K562 (cell line): ENCODE measurements at regions not wholly inside any gene's neighbourhood (a gene's known extent, or its start where the extent isn't known, plus 50 kb on each side); places are given as distances from the start of the nearest gene placed in this dataset.

Experiments
- ATAC-seq: fragments of 200-7000 bp; cut with Tn5 transposase; 3 replicates; pipeline ENCODE4 v1.9.1; 2020; ENCODE audit warnings: moderate library complexity
- BruUV-seq: library from RNA; stranded (reverse); fragments of 400-500 nt; replicated peaks from 2 replicates; lab custom pipeline; 2021; lab: Mats Ljungman, UMichigan
- CTCF ChIA-PET: fragments of 300-600 bp; formaldehyde crosslinking; extraction: SDS; loops from one replicate; lab custom pipeline; 2021; ENCODE audit warnings: low intra/inter-chr PET ratio; lab: Yijun Ruan, JAX
- POLR2A ChIA-PET: fragments of 300-600, 350-650 bp; sonication (Branson Sonifier 250); formaldehyde crosslinking; extraction: SDS; loops from one replicate; lab custom pipeline; 2021; ENCODE audit warnings: antibody characterized with exemption, inconsistent platforms; lab: Yijun Ruan, JAX
- DNase-seq, 4 experiments: peaks; one replicate each; pipeline versions ENCODE4 v3.0.0 to v3.0.0-alpha.2; 2011 to 2018; ENCODE audit warnings: low spot score in 3 of 4, mixed read lengths in 3 of 4; ENCODE audit errors: extremely low read depth in 1 of 4
- FAIRE-seq: peaks from 2 replicates; lab custom pipeline; 2011; peaks lifted over from hg19 to GRCh38; lab: Jason Lieb, UNC
- H2AFZ ChIP-seq: 2 replicates; pipeline ENCODE4 v1.6.0; 2011; ENCODE audit warnings: low read depth, low read length, control low read depth, inconsistent platforms
- H3K27ac ChIP-seq: fragments of 200-600 bp; 3 replicates; pipeline ENCODE4 v1.8.0; 2011; ENCODE audit warnings: low read depth, mild to moderate bottlenecking, control low read depth, inconsistent platforms, low read length, moderate library complexity, mixed read lengths; ENCODE audit errors: extremely low read depth
- H3K27me3 ChIP-seq, 2 experiments: fragments of 300-600 bp in 1 of 2; 2 replicates in 1 of 2; 3 replicates in 1 of 2; pipeline versions ENCODE4 v1.6.0 to v1.8.0; 2011; ENCODE audit warnings: inconsistent platforms in 2 of 2, low read length in 2 of 2, mild to moderate bottlenecking in 1 of 2, mixed read lengths in 1 of 2, moderate library complexity in 1 of 2; ENCODE audit not compliant: control insufficient read depth in 2 of 2, insufficient read depth in 2 of 2
- H3K36me3 ChIP-seq: fragments of 300-600 bp; 3 replicates; pipeline ENCODE4 v1.8.0; 2011; ENCODE audit warnings: mild to moderate bottlenecking, low read length, inconsistent platforms; ENCODE audit not compliant: control insufficient read depth, insufficient read depth
- H3K4me1 ChIP-seq, 2 experiments: fragments of 200-600 bp in 1 of 2; replicated peaks in 1 of 2; 2 replicates in 1 of 2; 3 replicates in 1 of 2; pipeline versions ENCODE4 v1.5.1 to v1.8.0; 2011; ENCODE audit warnings: inconsistent platforms in 2 of 2, low read length in 2 of 2, mild to moderate bottlenecking in 1 of 2, mixed read lengths in 1 of 2, moderate library complexity in 1 of 2; ENCODE audit not compliant: control insufficient read depth in 2 of 2, insufficient read depth in 2 of 2
- H3K4me2 ChIP-seq: 2 replicates; pipeline ENCODE4 v1.6.1; 2011; ENCODE audit warnings: low read length, control low read depth, inconsistent platforms, mixed read lengths; ENCODE audit not compliant: insufficient read depth
- H3K4me3 ChIP-seq: fragments of 200-600 bp; sonication (generic), shearing (Covaris generic); 2 replicates; pipeline ENCODE4 v1.5.1; 2016; ENCODE audit warnings: control low read depth, inconsistent platforms
- H3K79me2 ChIP-seq: fragments of 200-600 bp; 3 replicates; pipeline ENCODE4 v1.8.0; 2011; ENCODE audit warnings: low read length, inconsistent platforms; ENCODE audit not compliant: control insufficient read depth, insufficient read depth
- H3K9ac ChIP-seq, 2 experiments: 2 replicates each; pipeline versions ENCODE4 v1.6.0 to v1.6.1; 2011; ENCODE audit warnings: low read depth in 2 of 2, low read length in 2 of 2, control low read depth in 1 of 2, inconsistent platforms in 1 of 2, mild to moderate bottlenecking in 1 of 2, mixed read lengths in 1 of 2; ENCODE audit not compliant: insufficient read depth in 1 of 2
- H3K9me1 ChIP-seq: one replicate; pipeline ENCODE4 v1.6.0; 2011; ENCODE audit warnings: inconsistent platforms, mild to moderate bottlenecking, low read length, moderate library complexity; ENCODE audit not compliant: control insufficient read depth, insufficient read depth
- H3K9me3 ChIP-seq: replicated peaks from 2 replicates; pipeline ENCODE4 v1.5.1; 2011; ENCODE audit warnings: low read depth, low read length, inconsistent platforms; ENCODE audit not compliant: control insufficient read depth, insufficient read depth
- H4K20me1 ChIP-seq: replicated peaks from 2 replicates; pipeline ENCODE4 v1.6.1; 2011; ENCODE audit warnings: low read length, inconsistent platforms, mixed read lengths; ENCODE audit not compliant: control insufficient read depth, insufficient read depth
- CEBPG ChIP-seq, 3 experiments: fragments of 200-800 bp in 1 of 3; sonication (Bioruptor generic) in 1 of 3; sonication (generic) in 1 of 3; formaldehyde crosslinking in 1 of 3; IDR thresholded peaks in 2 of 3; conservative IDR thresholded peaks in 1 of 3; 2 replicates each; pipeline versions ENCODE4 v1.6.1 to v1.8.0; 2016 to 2022; ENCODE audit warnings: missing compliant biosample characterization in 2 of 3, missing genetic modification characterization in 2 of 3, mild to moderate bottlenecking in 1 of 3, missing genetic modification reagents in 1 of 3
- HDGF ChIP-seq: fragments of 450-650 bp; IDR thresholded peaks from 2 replicates; pipeline ENCODE4 v1.6.1; 2016
- HSF4 ChIP-seq: fragments of 250-450 bp; sonication (Bioruptor Pico); IDR thresholded peaks from 2 replicates; pipeline ENCODE4 v2.1.2; 2022; ENCODE audit warnings: mild to moderate bottlenecking, moderate library complexity, borderline replicate concordance
- NELFE ChIP-seq: IDR thresholded peaks from 2 replicates; pipeline ENCODE4 v1.6.1; 2011; ENCODE audit warnings: mild to moderate bottlenecking; ENCODE audit not compliant: insufficient read depth, insufficient read length
- ZNF184 ChIP-seq: sonication (generic); formaldehyde crosslinking; IDR thresholded peaks from 2 replicates; pipeline ENCODE4 v1.5.0; 2020; ENCODE audit warnings: missing genetic modification reagents
- WGBS: fragments of 100-300 bp; shearing (Covaris generic); methylation state at CpG from one replicate; pipeline ENCODE4 v1.1.6; 2016; ENCODE audit warnings: low coverage, mixed read lengths; ENCODE audit not compliant: insufficient coverage; ENCODE audit errors: missing lambda C conversion rate; 5-methylcytosine and 5-hydroxymethylcytosine counted together
- in situ Hi-C: fragments of 300-500 bp; cut with MboI; formaldehyde crosslinking; loops from 4 replicates; pipeline ENCODE4 v1.15.0; 2018; ENCODE audit warnings: inconsistent platforms, mixed read lengths
- intact Hi-C: fragments of 100-400 bp; cut with micrococcal nuclease; formaldehyde crosslinking; loops from 2 replicates; pipeline ENCODE4 v1.14.2; 2022
- TF ChIP-seq, protein P1 (sequence below): fragments of 450-650 bp; IDR thresholded peaks from 2 replicates; pipeline ENCODE4 v1.6.1; 2018; ENCODE audit warnings: mild to moderate bottlenecking, low read depth; ENCODE audit not compliant: partially characterized antibody
- TF ChIP-seq, protein P2 (sequence below): sonication (generic); formaldehyde crosslinking; IDR thresholded peaks from 2 replicates; pipeline ENCODE4 v1.8.0; 2022; ENCODE audit warnings: mild to moderate bottlenecking, missing genetic modification reagents

DNA sequence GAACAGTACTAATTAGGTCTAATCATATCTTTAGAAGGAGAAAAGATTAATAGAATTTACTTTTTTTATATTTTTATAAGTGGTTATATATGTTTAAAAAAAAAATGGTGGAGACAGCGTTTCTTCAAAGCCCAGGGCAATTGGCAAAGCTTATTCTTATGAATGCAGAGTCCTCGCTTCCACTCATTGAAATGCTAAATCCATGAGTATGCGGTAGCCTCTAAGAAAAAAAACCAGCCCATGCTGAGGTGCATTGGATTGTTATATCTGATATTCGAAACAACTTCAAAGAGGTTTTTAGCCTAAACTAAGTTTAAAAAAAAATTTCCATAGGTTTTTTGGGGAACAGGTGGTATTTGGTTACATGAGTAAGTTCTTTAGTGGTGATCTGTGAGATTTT, 142.8 kb downstream of the GOLIM4 start:
- POLR2A ChIA-PET, result interaction anchor here (0.8 kb wide), 1 partner anchor 1461 kb away, joined by 3 read pairs; no protein-coding TSS in a partner anchor
- no peak for DNase-seq

More for the DNA sequence above, 142.8 kb downstream of the GOLIM4 start:
- intact Hi-C loops (no loop called here), in situ Hi-C loops (no loop called here)
- Histone ChIP-seq H3K27ac (no peak overlapping the region), H2AFZ (no peak overlapping the region), H4K20me1 (no peaks in the 10 kb centered on the region), H3K4me3 (no peak overlapping the region), H3K79me2 (no peaks in the 10 kb centered on the region), H3K4me2 (no peak overlapping the region), H3K27me3 (no peaks in the 10 kb centered on the region), H3K36me3 (no peaks in the 10 kb centered on the region), H3K4me1 (no peaks in the 10 kb centered on the region), H3K9me1 (no peaks in the 10 kb centered on the region), H3K9me3 (no peaks in the 10 kb centered on the region), H3K9ac (no peak overlapping the region)
- WGBS, result 7% methylated on average over 4 of the region's 4 CpGs
- ATAC-seq (no peak), FAIRE-seq (no peak)
- CTCF ChIA-PET, result no interaction called here
- TF ChIP-seq, protein P1, sequence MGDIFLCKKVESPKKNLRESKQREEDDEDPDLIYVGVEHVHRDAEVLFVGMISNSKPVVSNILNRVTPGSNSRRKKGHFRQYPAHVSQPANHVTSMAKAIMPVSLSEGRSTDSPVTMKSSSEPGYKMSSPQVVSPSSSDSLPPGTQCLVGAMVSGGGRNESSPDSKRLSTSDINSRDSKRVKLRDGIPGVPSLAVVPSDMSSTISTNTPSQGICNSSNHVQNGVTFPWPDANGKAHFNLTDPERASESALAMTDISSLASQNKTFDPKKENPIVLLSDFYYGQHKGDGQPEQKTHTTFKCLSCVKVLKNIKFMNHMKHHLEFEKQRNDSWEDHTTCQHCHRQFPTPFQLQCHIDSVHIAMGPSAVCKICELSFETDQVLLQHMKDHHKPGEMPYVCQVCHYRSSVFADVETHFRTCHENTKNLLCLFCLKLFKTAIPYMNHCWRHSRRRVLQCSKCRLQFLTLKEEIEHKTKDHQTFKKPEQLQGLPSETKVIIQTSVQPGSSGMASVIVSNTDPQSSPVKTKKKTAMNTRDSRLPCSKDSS, result no peak
- TF ChIP-seq, protein P2, sequence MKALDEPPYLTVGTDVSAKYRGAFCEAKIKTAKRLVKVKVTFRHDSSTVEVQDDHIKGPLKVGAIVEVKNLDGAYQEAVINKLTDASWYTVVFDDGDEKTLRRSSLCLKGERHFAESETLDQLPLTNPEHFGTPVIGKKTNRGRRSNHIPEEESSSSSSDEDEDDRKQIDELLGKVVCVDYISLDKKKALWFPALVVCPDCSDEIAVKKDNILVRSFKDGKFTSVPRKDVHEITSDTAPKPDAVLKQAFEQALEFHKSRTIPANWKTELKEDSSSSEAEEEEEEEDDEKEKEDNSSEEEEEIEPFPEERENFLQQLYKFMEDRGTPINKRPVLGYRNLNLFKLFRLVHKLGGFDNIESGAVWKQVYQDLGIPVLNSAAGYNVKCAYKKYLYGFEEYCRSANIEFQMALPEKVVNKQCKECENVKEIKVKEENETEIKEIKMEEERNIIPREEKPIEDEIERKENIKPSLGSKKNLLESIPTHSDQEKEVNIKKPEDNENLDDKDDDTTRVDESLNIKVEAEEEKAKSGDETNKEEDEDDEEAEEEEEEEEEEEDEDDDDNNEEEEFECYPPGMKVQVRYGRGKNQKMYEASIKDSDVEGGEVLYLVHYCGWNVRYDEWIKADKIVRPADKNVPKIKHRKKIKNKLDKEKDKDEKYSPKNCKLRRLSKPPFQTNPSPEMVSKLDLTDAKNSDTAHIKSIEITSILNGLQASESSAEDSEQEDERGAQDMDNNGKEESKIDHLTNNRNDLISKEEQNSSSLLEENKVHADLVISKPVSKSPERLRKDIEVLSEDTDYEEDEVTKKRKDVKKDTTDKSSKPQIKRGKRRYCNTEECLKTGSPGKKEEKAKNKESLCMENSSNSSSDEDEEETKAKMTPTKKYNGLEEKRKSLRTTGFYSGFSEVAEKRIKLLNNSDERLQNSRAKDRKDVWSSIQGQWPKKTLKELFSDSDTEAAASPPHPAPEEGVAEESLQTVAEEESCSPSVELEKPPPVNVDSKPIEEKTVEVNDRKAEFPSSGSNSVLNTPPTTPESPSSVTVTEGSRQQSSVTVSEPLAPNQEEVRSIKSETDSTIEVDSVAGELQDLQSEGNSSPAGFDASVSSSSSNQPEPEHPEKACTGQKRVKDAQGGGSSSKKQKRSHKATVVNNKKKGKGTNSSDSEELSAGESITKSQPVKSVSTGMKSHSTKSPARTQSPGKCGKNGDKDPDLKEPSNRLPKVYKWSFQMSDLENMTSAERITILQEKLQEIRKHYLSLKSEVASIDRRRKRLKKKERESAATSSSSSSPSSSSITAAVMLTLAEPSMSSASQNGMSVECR (CRISPR knock-in tag), result no peak
- TF ChIP-seq ZNF184 (no peak), NELFE (no peak), HSF4 (no peak), HDGF (no peak), CEBPG (CRISPR knock-in tag; IDR thresholded peaks at IDR 0.05) (no peak), CEBPG (tag; conservative IDR thresholded peaks at IDR 0.05 in 1 of 2, IDR thresholded peaks at IDR 0.05 in 1 of 2) (no peak)
- no TSS peak for BruUV-seq
